Body of pancreas (tissue), 4 donors: ENCODE measurements at regions not wholly inside any gene's neighbourhood (a gene's known extent, or its start where the extent isn't known, plus 50 kb on each side); places are given as distances from the start of the nearest gene placed in this dataset.
A peak's percentile ranks its signal among the peaks of the same experiment; 100 is the strongest.

Experiments used
- ATAC-seq: fragments of 150-250 bp; one replicate; pipeline ENCODE4 v1.9.1; 2016
- DNase-seq, 4 donors: peaks; one replicate each; pipeline ENCODE4 v3.0.0-alpha.2; 2019
- H3K27ac ChIP-seq, 4 donors: fragments of 200-600 bp; sonication (generic); 1 replicate in 3 of 4; 2 replicates in 1 of 4; pipeline versions ENCODE4 v1.5.1 to v1.6.1; 2016 to 2019; ENCODE audit warnings: mild to moderate bottlenecking in 1 of 4, mixed read lengths in 1 of 4, moderate library complexity in 1 of 4
- H3K27me3 ChIP-seq, 2 donors: fragments of 200-600 bp; sonication (generic); one replicate each; pipeline ENCODE4 v1.6.0; 2016; ENCODE audit warnings: mild to moderate bottlenecking in 1 of 2
- H3K36me3 ChIP-seq, 2 donors: fragments of 200-600 bp; sonication (generic); replicated peaks in 1 of 2; 2 replicates each; pipeline ENCODE4 v1.5.1; 2016; ENCODE audit warnings: low read depth in 2 of 2; ENCODE audit not compliant: insufficient read depth in 1 of 2
- H3K4me1 ChIP-seq: fragments of 200-600 bp; sonication (generic); one replicate; pipeline ENCODE4 v1.6.0; 2016
- H3K4me3 ChIP-seq, 2 donors: fragments of 200-600 bp; sonication (generic); 1 replicate in 1 of 2; 2 replicates in 1 of 2; pipeline ENCODE4 v1.5.1; 2016 to 2019
- H3K9me3 ChIP-seq, 3 donors: fragments of 200-600 bp; sonication (generic); 1 replicate in 2 of 3; 2 replicates in 1 of 3; pipeline ENCODE4 v1.5.1; 2016
- POLR2A ChIP-seq, 3 donors: fragments of 450-650 bp; IDR thresholded peaks; one replicate each; pipeline ENCODE4 v1.6.1; 2016; ENCODE audit warnings: antibody characterized with exemption in 3 of 3, mild to moderate bottlenecking in 2 of 3
- WGBS, 2 donors: methylation state at CpG; one replicate each; pipeline ENCODE4 v1.1.5; 2017; 5-methylcytosine and 5-hydroxymethylcytosine counted together
- intact Hi-C: fragments of 100-400 bp; cut with DNase I; formaldehyde crosslinking; loops from one replicate; pipeline ENCODE4 v1.15.1; 2023
- TF ChIP-seq, protein P1 (sequence below), 7 experiments: fragments of 450-650 bp in 4 of 7; fragments of 200-600 bp in 3 of 7; sonication (generic) in 3 of 7; IDR thresholded peaks; one replicate each; pipeline ENCODE4 v1.5.1; 2016 to 2019; ENCODE audit warnings: antibody characterized with exemption in 7 of 7

DNA sequence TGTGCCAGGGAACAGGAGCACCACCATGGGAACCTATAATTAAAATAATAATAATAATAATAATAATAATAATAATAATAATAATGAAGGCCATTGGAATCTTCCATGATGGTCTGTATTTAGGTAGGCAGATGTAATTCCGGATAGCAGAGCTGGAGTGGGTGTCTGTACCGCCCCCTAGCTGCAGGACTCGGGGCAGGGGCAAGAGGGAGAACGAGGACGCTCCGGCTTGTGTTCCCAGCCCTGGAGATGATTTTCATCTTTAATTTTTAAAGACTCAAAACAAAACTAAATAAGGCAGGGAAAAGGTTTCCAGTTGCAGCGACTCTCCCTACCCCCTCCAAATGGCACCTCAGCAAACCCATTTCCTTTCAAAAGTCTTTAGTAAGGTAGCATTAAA, 501.1 kb downstream of the VRK1 start:
- H3K27ac ChIP-seq, result no peak overlapping the region
- intact Hi-C loops, result no loop called here
- no peaks in the 10 kb centered on the region for H3K9me3 ChIP-seq
- TF ChIP-seq, protein P1, sequence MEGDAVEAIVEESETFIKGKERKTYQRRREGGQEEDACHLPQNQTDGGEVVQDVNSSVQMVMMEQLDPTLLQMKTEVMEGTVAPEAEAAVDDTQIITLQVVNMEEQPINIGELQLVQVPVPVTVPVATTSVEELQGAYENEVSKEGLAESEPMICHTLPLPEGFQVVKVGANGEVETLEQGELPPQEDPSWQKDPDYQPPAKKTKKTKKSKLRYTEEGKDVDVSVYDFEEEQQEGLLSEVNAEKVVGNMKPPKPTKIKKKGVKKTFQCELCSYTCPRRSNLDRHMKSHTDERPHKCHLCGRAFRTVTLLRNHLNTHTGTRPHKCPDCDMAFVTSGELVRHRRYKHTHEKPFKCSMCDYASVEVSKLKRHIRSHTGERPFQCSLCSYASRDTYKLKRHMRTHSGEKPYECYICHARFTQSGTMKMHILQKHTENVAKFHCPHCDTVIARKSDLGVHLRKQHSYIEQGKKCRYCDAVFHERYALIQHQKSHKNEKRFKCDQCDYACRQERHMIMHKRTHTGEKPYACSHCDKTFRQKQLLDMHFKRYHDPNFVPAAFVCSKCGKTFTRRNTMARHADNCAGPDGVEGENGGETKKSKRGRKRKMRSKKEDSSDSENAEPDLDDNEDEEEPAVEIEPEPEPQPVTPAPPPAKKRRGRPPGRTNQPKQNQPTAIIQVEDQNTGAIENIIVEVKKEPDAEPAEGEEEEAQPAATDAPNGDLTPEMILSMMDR (IDR thresholded peaks at IDR 0.05), result peak in 2 of 7 experiments; percentile 5 to 11
- TF ChIP-seq POLR2A (IDR thresholded peaks at IDR 0.05), result no peak
- DNase-seq, result no peak
- no peaks in the 10 kb centered on the region for H3K36me3 ChIP-seq
- H3K4me1 ChIP-seq, result no peaks in the 10 kb centered on the region
- ATAC-seq, result no peak
- H3K27me3 ChIP-seq, result peaks cover 0 to 5% of the 10 kb centered on the region in 2 donors
- no peak overlapping the region for H3K4me3 ChIP-seq
- 46 to 52% methylated on average over 7 of the region's 7 CpGs for WGBS, 2 donors

DNA sequence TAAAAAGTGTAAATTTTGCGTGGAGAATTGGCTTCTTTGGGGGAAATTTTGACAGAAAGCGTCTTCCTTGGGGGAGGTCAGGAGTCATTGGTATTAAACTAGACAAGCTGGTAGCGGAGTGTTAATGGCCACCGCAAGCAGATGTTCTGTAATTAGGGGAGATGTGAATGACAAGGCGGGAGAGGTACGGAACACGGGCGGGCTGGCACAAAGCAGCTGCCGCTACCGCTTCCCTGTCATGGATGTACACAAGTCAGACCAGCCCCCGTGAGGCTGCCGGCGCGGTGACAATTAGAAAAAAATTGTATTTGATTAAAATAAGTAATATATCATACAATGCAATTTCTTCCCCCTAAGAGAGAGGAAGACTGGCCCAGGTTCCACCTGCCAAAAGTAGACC, 501.6 kb downstream of the VRK1 start:
- Histone ChIP-seq H3K4me1 (no peaks in the 10 kb centered on the region), H3K9me3 (no peaks in the 10 kb centered on the region), H3K27ac (no peak overlapping the region), H3K36me3 (no peaks in the 10 kb centered on the region), H3K4me3 (no peak overlapping the region), H3K27me3 (peaks cover 0 to 5% of the 10 kb centered on the region in 2 donors)
- 64 to 73% methylated on average over 14 of the region's 14 CpGs for WGBS, 2 donors
- intact Hi-C loops, result no loop called here
- no peak for TF ChIP-seq POLR2A (IDR thresholded peaks at IDR 0.05)
- TF ChIP-seq, protein P1 (IDR thresholded peaks at IDR 0.05), result no peak
- ATAC-seq (no peak), DNase-seq (no peak)

DNA sequence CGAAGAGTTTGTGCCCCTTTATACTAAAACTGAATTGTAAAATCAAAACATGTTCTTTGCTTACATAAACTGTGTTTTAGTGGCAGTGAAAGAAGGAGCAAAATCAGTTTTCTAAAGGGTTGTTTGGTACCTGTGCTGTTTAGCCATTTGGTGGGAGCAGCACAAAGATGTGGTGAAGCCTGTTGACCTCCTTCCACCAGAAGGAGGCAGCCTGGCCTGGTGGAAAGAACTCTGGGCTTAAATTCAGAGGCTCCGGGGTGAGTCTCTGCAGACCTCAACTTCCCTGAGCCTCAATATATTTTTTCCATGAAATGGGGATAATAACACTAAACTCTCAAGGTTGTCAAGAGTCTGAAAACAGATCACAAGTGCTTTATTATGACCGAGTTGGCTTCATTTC, 502.5 kb downstream of the VRK1 start:
- ATAC-seq (no peak), DNase-seq (peak in 1 of 4 donors; percentile 14)
- Histone ChIP-seq H3K36me3 (no peaks in the 10 kb centered on the region), H3K27ac (no peak overlapping the region), H3K4me1 (no peaks in the 10 kb centered on the region), H3K9me3 (no peaks in the 10 kb centered on the region), H3K27me3 (peaks cover 0 to 5% of the 10 kb centered on the region in 2 donors), H3K4me3 (no peak overlapping the region)
- TF ChIP-seq, protein P1 (IDR thresholded peaks at IDR 0.05), result peak in 2 of 7 experiments; percentile 10 to 14
- no peak for TF ChIP-seq POLR2A (IDR thresholded peaks at IDR 0.05)
- 32 to 39% methylated on average over 3 of the region's 3 CpGs for WGBS, 2 donors
- intact Hi-C loops, result no loop called here

DNA sequence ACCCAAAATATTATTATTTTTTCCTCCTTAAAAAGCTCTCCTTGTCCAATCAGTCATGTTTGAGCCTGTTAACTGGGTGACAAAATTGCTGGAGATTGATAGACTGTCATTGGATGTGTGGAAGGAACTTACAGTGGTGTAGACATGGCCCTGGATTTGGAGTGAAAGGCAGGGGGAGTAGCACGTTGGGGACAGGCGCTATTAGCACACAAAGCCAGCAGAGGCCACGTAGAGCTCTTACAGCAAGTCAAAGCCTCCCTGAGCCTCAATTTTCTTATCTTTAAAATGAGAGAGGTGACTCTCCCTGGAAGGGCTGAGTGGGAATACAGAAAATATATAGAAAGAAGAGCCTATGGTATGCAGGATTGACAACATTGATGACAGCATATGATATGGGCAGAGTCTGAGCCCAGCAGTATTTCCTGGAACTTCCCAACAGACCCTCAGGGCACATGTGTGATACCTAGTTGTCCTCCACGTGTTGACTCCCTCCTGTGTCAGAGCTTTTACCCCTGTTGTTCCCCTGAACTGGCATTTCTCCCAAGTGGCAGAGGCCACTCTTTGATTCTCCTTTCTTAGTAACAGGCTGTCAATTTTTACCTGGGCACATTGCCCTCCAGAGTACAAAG, 504.9 kb downstream of the VRK1 start:
- Histone ChIP-seq H3K27me3 (no peaks in the 10 kb centered on the region), H3K4me3 (no peak overlapping the region), H3K36me3 (no peaks in the 10 kb centered on the region), H3K4me1 (no peaks in the 10 kb centered on the region), H3K27ac (no peak overlapping the region), H3K9me3 (no peaks in the 10 kb centered on the region)
- ATAC-seq (no peak), DNase-seq (no peak)
- 42 to 45% methylated on average over 4 of the region's 4 CpGs for WGBS, 2 donors
- intact Hi-C loops, result no loop called here
- no peak for TF ChIP-seq POLR2A (IDR thresholded peaks at IDR 0.05)
- TF ChIP-seq, protein P1 (IDR thresholded peaks at IDR 0.05), result no peak

DNA sequence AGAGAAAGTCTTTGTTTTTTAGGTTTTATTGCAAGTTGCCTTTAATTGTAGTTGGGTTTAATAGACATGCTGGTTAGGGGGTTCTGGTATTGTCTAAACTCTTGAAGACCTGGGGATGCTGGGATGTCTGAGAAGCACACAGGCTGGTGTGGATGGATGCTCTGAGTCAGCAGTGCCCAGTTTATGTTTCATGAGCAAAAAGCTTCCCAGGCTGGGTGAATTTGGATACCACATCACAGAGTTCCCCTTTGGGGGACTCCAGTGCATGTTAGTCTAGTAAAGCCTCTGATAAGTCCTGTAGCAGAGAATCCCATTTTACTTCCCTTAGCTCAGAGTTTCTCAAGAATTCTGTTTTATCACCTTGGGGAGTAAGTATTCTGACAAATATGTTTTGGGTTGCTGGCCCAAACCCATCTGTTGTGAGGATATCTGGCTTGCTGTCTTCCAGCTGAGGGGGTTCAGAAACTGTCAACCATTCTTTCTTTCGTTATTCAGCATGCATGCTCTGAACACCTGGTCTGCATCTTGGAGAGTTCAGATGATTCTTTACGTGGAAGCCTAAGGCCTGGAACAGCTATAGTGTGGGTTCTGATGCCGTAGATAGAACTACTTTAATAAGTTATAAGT, 509.1 kb downstream of the VRK1 start:
- TF ChIP-seq, protein P1 (IDR thresholded peaks at IDR 0.05), result no peak
- TF ChIP-seq POLR2A (IDR thresholded peaks at IDR 0.05), result no peak
- Histone ChIP-seq H3K9me3 (no peaks in the 10 kb centered on the region), H3K4me1 (no peaks in the 10 kb centered on the region), H3K36me3 (no peaks in the 10 kb centered on the region), H3K27ac (no peak overlapping the region), H3K4me3 (no peak overlapping the region), H3K27me3 (no peaks in the 10 kb centered on the region)
- no peak for DNase-seq
- no peak for ATAC-seq
- intact Hi-C loops, result no loop called here
- 65 to 71% methylated on average over 3 of the region's 3 CpGs for WGBS, 2 donors
